H9 (cell line): ENCODE measurements at regions not wholly inside any gene's neighbourhood (a gene's known extent, or its start where the extent isn't known, plus 50 kb on each side); places are given as distances from the start of the nearest gene placed in this dataset.

Experiments used
- DNase-seq: peaks from one replicate; pipeline ENCODE4 v3.0.0-alpha.2; 2017
- H2AFZ ChIP-seq: one replicate; pipeline ENCODE4 v1.6.1; 2013; ENCODE audit warnings: mild to moderate bottlenecking, low read length, control low read depth, moderate library complexity
- H2AK5ac ChIP-seq: 2 replicates; pipeline ENCODE4 v1.6.1; 2013; ENCODE audit warnings: low read length, control low read depth, mixed read lengths; ENCODE audit not compliant: insufficient read length
- H2BK120ac ChIP-seq: one replicate; pipeline ENCODE4 v1.6.1; 2013; ENCODE audit warnings: low read depth, mild to moderate bottlenecking, low read length, control low read depth, inconsistent platforms; ENCODE audit not compliant: poor library complexity, severe bottlenecking
- H2BK12ac ChIP-seq: 2 replicates; pipeline ENCODE4 v1.6.1; 2013; ENCODE audit warnings: low read length, control low read depth, mixed read lengths, low read depth; ENCODE audit not compliant: insufficient read length
- H2BK15ac ChIP-seq: 2 replicates; pipeline ENCODE4 v1.6.1; 2013; ENCODE audit warnings: low read depth, low read length, control low read depth
- H2BK20ac ChIP-seq: one replicate; pipeline ENCODE4 v1.6.1; 2013; ENCODE audit warnings: low read depth, mild to moderate bottlenecking, low read length, control low read depth, inconsistent platforms; ENCODE audit not compliant: poor library complexity, severe bottlenecking
- H2BK5ac ChIP-seq: 2 replicates; pipeline ENCODE4 v1.6.1; 2013; ENCODE audit warnings: low read length, control low read depth, mixed read lengths; ENCODE audit not compliant: insufficient read length
- H3K14ac ChIP-seq: 2 replicates; pipeline ENCODE4 v1.6.1; 2013; ENCODE audit warnings: low read length, control low read depth; ENCODE audit not compliant: insufficient read depth
- H3K18ac ChIP-seq: 2 replicates; pipeline ENCODE4 v1.6.1; 2013; ENCODE audit warnings: low read depth, mild to moderate bottlenecking, mixed read lengths, low read length, control low read depth; ENCODE audit not compliant: insufficient read length
- H3K23ac ChIP-seq: 2 replicates; pipeline ENCODE4 v1.6.1; 2013; ENCODE audit warnings: low read length, control low read depth, mixed read lengths, low read depth; ENCODE audit not compliant: insufficient read length
- H3K23me2 ChIP-seq: 2 replicates; pipeline ENCODE4 v1.6.1; 2013; ENCODE audit warnings: low read depth, mild to moderate bottlenecking, mixed read lengths, low read length, control low read depth; ENCODE audit not compliant: insufficient read length, poor library complexity, severe bottlenecking
- H3K27ac ChIP-seq: 2 replicates; pipeline ENCODE4 v1.5.1; 2013; ENCODE audit warnings: low read length, control low read depth, mixed read lengths, low read depth; ENCODE audit not compliant: insufficient read length
- H3K27me3 ChIP-seq: 2 replicates; pipeline ENCODE4 v1.6.1; 2013; ENCODE audit warnings: low read length, control low read depth, inconsistent platforms; ENCODE audit not compliant: insufficient read depth
- H3K4ac ChIP-seq: 2 replicates; pipeline ENCODE4 v1.6.1; 2013; ENCODE audit warnings: low read depth, mild to moderate bottlenecking, control low read depth, inconsistent platforms, low read length, moderate library complexity
- H3K4me1 ChIP-seq: 2 replicates; pipeline ENCODE4 v1.6.1; 2013; ENCODE audit warnings: low read length, control low read depth, inconsistent platforms; ENCODE audit not compliant: insufficient read depth
- H3K4me2 ChIP-seq: 2 replicates; pipeline ENCODE4 v1.6.1; 2013; ENCODE audit warnings: low read length, control low read depth, mixed read lengths; ENCODE audit not compliant: insufficient read length, insufficient read depth
- H3K56ac ChIP-seq: 2 replicates; pipeline ENCODE4 v1.6.1; 2013; ENCODE audit warnings: low read depth, mild to moderate bottlenecking, mixed read lengths, low read length, control low read depth; ENCODE audit not compliant: insufficient read length
- H3K79me1 ChIP-seq: 2 replicates; pipeline ENCODE4 v1.6.1; 2013; ENCODE audit warnings: low read depth, mild to moderate bottlenecking, moderate library complexity, low read length, control low read depth, inconsistent platforms; ENCODE audit not compliant: insufficient read depth, poor library complexity, severe bottlenecking
- H3K79me2 ChIP-seq: 2 replicates; pipeline ENCODE4 v1.6.1; 2013; ENCODE audit warnings: low read length, control low read depth, inconsistent platforms; ENCODE audit not compliant: insufficient read depth
- H3K9ac ChIP-seq: 2 replicates; pipeline ENCODE4 v1.6.1; 2013; ENCODE audit warnings: low read length, control low read depth, mixed read lengths; ENCODE audit not compliant: insufficient read length; ENCODE audit errors: extremely low read depth
- H3K9me3 ChIP-seq: one replicate; pipeline ENCODE4 v1.6.1; 2013; ENCODE audit warnings: low read depth, low read length, inconsistent platforms; ENCODE audit not compliant: control insufficient read depth
- H3T11ph ChIP-seq: one replicate; pipeline ENCODE4 v1.6.1; 2013; ENCODE audit warnings: mild to moderate bottlenecking, low read length, control low read depth, inconsistent platforms
- H4K20me1 ChIP-seq: one replicate; pipeline ENCODE4 v1.6.1; 2013; ENCODE audit not compliant: control insufficient read depth, insufficient read length, insufficient read depth
- H4K5ac ChIP-seq: 2 replicates; pipeline ENCODE4 v1.6.1; 2013; ENCODE audit warnings: low read depth, mild to moderate bottlenecking, mixed read lengths, low read length, control low read depth; ENCODE audit not compliant: insufficient read length
- H4K8ac ChIP-seq: replicated peaks from 2 replicates; pipeline ENCODE4 v1.6.1; 2013; ENCODE audit warnings: low read length, control low read depth, mixed read lengths, low read depth; ENCODE audit not compliant: insufficient read length
- H4K91ac ChIP-seq: 2 replicates; pipeline ENCODE4 v1.6.1; 2013; ENCODE audit warnings: low read depth, mild to moderate bottlenecking, moderate library complexity, mixed read lengths, low read length, control low read depth; ENCODE audit not compliant: insufficient read length
- H3K27ac Mint-ChIP-seq, 3 experiments: 2 replicates in 2 of 3; 3 replicates in 1 of 3; pipeline ENCODE4 v1.8.0; 2020 to 2021; ENCODE audit warnings: mixed read lengths in 3 of 3, mild to moderate bottlenecking in 1 of 3, moderate library complexity in 1 of 3
- H3K27me3 Mint-ChIP-seq: 2 replicates; pipeline ENCODE4 v1.8.0; 2021; ENCODE audit warnings: low read depth, mild to moderate bottlenecking, moderate library complexity, mixed read lengths
- H3K36me3 Mint-ChIP-seq, 3 experiments: 2 replicates in 2 of 3; 3 replicates in 1 of 3; pipeline ENCODE4 v1.8.0; 2020 to 2021; ENCODE audit warnings: low read depth in 3 of 3, mixed read lengths in 3 of 3; ENCODE audit not compliant: insufficient read depth in 1 of 3
- H3K4me1 Mint-ChIP-seq, 2 experiments: 2 replicates each; pipeline ENCODE4 v1.8.0; 2020; ENCODE audit warnings: mixed read lengths in 2 of 2
- H3K4me3 Mint-ChIP-seq, 2 experiments: 2 replicates in 1 of 2; 3 replicates in 1 of 2; pipeline ENCODE4 v1.8.0; 2020 to 2021; ENCODE audit warnings: mild to moderate bottlenecking in 2 of 2, mixed read lengths in 2 of 2, moderate library complexity in 1 of 2
- H3K9me3 Mint-ChIP-seq, 2 experiments: 2 replicates in 1 of 2; 3 replicates in 1 of 2; pipeline ENCODE4 v1.8.0; 2020; ENCODE audit warnings: mild to moderate bottlenecking in 2 of 2, mixed read lengths in 2 of 2, moderate library complexity in 1 of 2
- TF ChIP-seq, protein P1 (sequence below): fragments of 200-600 bp; sonication (generic); conservative IDR thresholded peaks from 3 replicates; pipeline ENCODE4 v1.8.0; 2021; ENCODE audit warnings: antibody characterized with exemption, mild to moderate bottlenecking

DNA sequence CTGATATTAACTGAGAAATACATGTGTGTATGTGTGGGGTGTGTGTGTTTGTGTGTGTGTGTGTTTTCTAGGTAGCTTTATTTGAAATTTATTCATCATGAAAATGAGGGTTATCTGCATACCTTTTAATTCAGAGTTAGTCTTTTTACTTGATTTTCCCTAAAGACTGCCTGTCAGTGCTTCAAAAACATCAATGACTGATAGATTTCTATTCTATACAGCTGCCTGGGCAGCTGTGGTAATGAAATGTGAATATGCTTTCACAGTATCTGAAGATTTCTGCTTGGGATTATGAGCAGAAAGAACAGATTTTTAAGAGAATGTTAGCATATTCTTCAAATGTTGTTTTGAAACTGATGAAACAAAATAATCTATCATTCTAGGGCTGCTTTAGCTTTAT is 119.7 kb upstream of the ZRANB2 start:
- Histone ChIP-seq H3K4me2 (no peak overlapping the region), H2BK12ac (no peak overlapping the region), H4K8ac (no peak overlapping the region), H3K56ac (no peak overlapping the region), H3K9ac (no peak overlapping the region), H3K4me1 (no peaks in the 10 kb centered on the region), H3K23me2 (no peaks in the 10 kb centered on the region), H4K91ac (no peak overlapping the region), H4K5ac (no peak overlapping the region), H2BK120ac (no peak overlapping the region), H3K27me3 (no peaks in the 10 kb centered on the region), H3K79me1 (no peaks in the 10 kb centered on the region), H2AK5ac (no peak overlapping the region), H2BK20ac (no peak overlapping the region), H2BK15ac (no peak overlapping the region), H2AFZ (no peak overlapping the region), H4K20me1 (no peaks in the 10 kb centered on the region), H3K27ac (no peak overlapping the region), H2BK5ac (no peak overlapping the region), H3K18ac (no peak overlapping the region), H3K79me2 (no peaks in the 10 kb centered on the region), H3T11ph (no peak overlapping the region), H3K9me3 (no peaks in the 10 kb centered on the region), H3K23ac (no peak overlapping the region), H3K4ac (no peak overlapping the region), H3K14ac (no peak overlapping the region)
- DNase-seq, result no peak
- no peaks in the 10 kb centered on the region for H3K9me3 Mint-ChIP-seq
- H3K36me3 Mint-ChIP-seq, result no peaks in the 10 kb centered on the region
- H3K27ac Mint-ChIP-seq, result no peak overlapping the region
- H3K4me3 Mint-ChIP-seq, result no peak overlapping the region
- no peaks in the 10 kb centered on the region for H3K27me3 Mint-ChIP-seq
- TF ChIP-seq, protein P1, sequence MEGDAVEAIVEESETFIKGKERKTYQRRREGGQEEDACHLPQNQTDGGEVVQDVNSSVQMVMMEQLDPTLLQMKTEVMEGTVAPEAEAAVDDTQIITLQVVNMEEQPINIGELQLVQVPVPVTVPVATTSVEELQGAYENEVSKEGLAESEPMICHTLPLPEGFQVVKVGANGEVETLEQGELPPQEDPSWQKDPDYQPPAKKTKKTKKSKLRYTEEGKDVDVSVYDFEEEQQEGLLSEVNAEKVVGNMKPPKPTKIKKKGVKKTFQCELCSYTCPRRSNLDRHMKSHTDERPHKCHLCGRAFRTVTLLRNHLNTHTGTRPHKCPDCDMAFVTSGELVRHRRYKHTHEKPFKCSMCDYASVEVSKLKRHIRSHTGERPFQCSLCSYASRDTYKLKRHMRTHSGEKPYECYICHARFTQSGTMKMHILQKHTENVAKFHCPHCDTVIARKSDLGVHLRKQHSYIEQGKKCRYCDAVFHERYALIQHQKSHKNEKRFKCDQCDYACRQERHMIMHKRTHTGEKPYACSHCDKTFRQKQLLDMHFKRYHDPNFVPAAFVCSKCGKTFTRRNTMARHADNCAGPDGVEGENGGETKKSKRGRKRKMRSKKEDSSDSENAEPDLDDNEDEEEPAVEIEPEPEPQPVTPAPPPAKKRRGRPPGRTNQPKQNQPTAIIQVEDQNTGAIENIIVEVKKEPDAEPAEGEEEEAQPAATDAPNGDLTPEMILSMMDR, result no peak
- no peaks in the 10 kb centered on the region for H3K4me1 Mint-ChIP-seq
